EL (cell line): ENCODE measurements at regions not wholly inside any gene's neighbourhood (a gene's known extent, or its start where the extent isn't known, plus 50 kb on each side); places are given as distances from the start of the nearest gene placed in this dataset.

Experiments
- DNase-seq: peaks from one replicate; pipeline ENCODE4 v3.0.0-alpha.2; 2016

DNA sequence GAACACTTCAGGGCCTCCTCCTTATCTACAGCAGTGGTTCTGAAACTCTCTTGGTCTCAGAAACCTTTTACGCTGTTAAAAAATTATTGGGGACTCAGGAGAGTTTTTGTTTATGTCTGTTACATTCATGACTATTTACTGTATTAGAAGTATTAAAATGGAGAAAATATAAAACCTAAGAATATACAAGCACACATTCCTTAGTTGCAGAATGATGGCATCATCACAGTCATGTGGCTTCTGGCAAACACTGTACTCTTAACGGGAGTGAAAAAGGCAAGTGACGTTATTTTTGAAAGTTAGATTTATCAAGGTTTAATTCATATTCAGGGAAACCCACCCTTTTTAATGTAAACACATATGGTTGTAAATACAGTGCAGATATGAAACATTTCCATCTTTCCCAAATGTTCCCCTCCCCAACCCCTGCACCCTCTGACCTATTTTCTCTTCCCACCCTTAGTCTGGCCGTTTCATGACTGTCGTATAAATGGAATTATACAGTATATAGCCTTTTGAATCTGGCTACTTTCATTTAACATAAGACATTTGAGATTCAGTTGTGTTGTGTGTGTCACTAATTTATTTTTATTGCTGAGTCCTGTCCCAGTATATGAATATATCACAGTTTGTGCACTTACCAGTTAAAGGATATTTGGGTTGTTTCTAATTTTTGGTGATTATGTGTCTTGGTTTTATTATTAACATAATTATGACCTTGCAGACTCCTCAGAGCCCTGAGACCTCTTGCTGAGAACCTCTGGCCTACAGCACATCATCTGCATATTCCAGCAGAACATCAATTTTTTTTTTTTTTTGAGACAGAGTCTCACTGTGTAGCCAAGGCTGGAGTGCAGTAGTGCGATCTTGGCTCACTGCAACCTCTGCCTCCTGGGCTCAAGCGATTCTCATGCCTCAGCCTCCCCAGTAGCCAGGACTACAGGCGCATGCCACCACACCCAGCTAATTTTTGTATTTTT lies 457.0 kb downstream of the PCNX1 start:
- DNase-seq, result peak; percentile 56

DNA sequence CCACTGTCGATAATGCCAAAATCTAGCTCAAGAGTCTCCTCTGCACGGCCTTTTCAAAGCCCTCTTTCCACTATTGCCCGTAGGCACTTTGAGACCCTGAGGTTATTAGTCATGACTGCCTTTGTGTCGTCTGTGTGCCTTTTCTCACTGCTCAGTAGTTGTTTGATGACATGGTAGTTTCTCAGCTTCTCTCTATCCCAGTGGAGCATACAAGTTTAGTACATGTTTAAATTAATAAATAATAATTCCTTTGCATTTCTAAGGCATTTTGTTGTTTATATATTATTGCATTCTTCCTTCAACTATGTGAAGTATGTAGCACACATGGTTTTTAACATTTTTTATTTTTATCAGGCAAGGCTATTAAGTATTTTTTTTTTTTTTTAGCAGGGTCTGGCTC lies 458.1 kb downstream of the PCNX1 start:
- DNase-seq, result peak; percentile 74

DNA sequence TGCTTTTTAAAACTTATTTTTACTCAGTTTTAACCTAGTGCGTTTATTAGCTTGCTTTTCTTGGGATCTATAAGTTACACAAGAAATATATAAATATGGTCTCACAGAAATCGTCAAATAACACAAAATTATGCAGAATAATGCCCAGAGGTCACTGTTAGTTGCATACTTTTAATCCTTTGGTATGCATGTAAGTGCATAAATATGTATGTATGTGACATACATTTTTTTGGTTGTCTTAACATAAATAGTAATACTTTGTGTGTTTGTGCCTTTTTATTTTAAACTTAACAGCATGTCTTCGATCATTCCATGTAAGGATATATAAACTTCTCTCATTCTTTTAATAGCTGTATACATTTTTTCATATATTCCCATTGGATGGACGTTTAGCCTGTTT lies 459.6 kb downstream of the PCNX1 start:
- no peak for DNase-seq

DNA sequence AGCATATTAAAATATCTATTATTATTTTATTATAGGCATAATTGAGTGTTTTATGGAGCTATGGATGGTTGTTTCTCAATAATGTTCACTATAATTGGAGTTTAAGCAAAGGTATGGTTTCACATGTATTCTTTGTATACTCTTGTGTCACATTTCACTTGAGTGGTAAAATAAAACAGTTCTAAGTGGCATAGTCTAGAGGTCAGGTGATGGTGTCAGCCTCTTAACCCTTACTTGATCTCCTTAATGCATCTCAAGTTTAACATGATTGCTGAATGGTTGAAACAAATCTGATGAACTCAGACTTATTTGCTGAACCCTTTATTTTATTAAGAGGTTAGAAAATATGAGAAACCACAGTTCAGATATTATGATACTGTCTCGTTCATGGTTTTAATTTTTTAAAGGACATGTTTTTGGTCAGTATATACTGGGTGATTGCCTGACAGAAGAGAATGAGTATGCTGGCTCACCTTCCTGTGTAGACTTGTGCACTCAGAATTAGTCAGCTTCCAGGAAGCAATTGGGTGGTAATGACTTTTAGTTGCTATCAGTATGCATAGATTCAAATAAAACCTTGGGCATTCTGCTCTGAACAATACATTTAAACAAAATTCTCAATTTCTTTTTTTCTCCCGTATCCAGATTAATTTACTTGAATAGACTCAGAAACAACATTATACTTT lies 464.6 kb downstream of the PCNX1 start:
- peak; percentile 64 for DNase-seq

DNA sequence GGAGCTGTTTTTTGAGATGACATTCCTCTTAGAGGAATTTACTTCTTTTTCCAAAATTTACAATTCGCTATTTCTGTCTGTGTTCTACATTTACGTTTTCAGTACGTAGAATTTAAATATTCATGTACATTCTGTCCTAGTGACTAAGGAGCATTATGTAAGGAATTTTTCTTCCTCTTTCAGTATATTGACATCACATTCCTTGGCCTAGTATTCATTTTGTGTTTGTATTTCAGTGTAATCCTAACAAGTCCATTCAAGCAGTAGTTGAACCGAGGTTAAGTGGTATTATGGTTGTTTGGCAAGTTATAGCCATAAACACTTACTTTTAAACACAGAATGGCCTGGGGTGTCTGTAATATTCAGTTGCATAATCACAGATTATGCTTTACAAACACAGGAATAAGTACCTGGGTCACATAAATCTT lies 465.2 kb downstream of the PCNX1 start:
- DNase-seq, result peak; percentile 74

DNA sequence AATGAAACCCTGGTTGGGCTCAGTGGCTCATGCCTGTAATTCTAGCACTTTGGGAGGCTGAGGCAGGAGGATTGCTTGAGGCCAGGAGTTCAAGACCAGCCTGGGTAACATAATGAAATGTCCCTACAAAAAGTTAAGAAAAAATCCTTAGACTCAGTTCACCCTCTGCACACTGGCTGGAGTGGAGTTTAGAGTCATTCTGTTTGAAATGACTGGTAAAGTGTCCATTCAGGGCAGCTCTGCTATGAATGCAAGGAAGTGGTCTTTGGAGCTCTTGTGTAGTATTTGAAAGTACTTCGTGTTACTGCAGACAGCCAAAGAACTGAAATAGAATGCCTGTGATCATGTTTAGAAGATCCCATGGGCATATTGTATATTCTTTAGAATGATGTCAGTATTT lies 466.5 kb downstream of the PCNX1 start:
- DNase-seq, result no peak

DNA sequence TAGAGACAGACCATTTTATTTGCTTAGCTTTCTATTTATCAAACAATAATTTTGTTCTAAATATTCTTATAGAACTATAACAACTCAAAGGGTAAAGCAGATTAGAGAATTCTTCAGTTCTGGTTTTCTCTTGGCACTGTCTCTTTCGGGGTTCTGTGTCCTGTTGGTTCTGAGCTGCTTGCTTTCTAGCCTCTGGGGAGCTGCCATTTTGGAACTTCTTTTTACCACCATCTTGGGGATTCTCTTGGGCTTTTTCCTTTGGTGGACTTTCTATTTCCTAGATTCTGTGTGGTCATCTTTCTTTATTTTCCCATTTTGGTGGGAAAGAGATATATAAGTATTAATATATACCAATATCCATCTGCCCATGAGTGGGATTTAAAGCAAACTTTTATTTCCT lies 467.7 kb downstream of the PCNX1 start:
- DNase-seq, result no peak

DNA sequence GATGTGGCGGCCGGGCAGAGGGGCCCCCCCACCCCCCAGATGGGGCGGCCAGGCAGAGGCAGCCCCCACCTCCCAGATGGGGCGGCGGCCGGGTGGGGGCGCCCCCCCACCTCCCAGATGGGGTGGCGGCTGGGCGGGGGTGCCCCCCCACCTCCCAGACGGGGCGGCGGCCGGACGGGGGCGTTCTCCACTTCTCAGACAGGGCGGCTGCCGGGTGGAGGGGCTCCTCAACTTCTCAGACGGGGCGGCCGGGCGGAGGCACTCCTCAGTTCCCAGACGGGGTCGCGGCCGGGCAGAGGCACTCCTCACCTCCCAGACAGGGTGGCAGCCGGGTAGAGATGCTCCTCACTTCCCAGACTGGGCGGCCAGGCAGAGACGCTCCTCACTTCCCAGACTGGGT lies 469.8 kb downstream of the PCNX1 start:
- no peak for DNase-seq

DNA sequence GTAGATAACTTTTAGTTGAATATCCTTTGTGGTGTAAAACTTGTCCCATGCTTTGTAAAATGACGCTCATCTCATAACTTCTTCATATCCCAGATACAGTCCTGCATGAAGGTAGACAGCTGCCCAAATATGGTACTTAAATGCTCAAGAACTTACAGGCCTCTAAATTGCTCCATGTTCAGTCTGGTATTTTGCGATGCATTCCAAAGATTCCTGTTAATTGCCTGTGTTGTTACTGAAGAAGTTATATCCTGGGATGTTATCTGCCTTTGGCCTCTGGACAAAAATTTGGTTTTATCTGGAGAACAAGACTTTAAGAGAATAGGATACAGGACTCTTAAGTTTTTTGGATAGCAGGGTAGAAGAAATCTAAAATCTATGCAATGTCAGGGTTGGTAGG lies 473.0 kb downstream of the PCNX1 start:
- peak; percentile 90 for DNase-seq

DNA sequence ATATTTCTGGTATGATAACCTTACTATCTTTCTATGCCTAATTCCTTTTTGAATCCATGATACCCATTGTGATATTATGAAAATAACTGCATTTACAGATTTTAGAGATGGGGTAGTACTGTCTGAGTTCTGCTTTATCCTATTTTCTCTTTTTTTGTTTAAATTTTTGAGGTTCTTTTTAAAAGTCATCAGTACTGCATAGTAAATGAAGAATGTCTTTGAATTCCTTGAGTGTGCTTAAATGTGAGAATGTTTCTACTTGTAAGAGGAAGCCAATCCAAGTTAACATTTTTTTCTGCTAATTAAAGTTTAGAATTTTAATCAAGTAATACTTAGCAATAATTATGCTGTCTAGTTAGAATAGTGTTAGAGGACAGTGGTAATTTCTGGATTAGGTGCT lies 474.6 kb downstream of the PCNX1 start:
- no peak for DNase-seq

DNA sequence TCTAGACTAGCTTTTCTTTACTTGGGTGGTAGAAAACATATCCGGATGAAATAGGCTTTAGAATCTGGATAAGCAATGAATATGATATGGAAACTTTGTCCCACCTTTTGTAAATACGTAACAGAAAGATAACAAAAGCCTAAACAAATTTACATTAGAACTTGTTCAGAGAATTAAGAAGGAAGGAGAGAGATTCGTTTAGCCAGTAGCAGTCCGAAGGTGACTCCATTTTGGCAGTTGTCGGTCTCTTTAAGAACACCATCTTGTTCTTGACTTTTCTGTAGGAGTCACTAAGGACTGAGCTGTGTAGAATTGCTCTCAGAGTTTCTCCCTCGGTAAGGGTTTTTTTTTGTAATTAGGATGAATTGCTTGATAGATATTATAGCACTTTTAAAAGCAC lies 475.1 kb downstream of the PCNX1 start:
- no peak for DNase-seq

DNA sequence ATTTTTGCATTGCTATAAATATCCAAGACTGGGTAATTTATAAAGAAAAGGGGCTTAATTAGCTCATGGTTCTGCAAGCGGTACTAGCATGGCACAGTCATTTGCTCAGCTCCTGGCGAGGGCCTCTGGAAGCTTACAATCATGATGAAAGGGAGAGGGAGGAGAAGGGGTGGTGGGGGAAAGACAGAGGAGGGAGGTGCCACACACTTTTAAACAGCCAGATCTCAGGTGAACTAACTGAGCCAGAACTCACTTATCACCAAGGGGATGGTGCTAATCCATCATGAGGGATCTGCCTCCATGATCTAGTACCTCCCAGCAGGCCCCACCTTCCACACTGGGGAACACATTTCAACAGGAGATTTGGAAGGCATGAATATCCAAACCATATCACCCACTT lies 476.3 kb downstream of the PCNX1 start:
- no peak for DNase-seq

DNA sequence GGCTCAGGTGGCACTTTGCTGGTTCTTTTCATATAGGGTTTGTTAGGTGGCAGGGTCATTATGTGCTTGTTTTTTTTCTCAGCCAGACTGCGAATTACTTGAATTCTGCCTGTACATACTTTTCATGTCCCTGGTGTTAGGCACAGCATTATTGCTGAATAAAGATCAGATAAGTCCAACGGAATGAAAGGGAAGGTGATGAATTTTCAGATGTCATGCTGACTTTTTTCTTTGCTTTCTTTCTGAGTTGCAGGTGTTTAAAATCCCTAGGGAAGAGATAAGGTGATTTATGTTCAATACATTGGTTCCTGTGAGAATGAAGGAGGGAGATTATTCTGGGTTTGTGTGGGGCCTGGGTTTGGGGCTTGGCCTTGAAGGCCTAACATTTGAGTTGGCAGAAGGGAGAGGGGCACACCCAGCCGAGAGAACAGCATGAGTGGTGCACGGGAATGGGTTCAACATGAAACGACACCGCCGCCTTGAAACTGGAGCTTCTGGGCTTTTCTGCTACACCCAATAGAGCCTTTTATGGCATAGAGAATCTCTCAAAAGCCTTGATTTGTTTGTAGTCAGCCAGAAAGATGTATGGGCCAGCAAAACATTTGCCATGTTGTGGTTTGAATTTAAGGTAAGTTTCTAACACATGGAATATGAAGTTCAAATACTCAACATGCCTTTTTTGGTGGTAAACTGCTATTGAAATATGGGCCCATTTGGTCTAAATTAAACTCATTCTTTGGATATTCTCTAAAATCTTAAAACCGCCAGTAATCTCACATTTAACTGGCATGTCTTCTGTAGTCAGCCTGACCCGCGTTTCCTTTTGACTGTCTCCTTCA lies 477.0 kb downstream of the PCNX1 start:
- no peak for DNase-seq

DNA sequence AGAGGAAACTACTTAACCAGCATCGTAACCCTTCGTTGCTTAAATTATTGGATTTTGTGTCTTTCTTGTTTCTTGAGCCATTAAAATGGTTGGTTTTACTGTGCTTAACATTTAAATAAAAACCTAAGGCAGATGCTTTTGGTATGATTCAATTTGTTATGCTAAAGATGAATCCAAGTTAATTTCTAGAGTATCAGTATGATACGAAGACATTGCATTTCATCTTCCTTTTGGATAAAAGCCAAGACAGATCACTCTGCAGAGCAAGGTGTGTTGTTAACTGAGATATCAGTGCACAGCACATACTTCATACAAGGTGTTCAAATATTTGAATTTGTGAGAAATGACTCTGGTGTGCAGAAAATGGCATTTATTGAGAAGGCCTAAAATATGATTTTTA lies 480.5 kb downstream of the PCNX1 start:
- DNase-seq, result no peak

DNA sequence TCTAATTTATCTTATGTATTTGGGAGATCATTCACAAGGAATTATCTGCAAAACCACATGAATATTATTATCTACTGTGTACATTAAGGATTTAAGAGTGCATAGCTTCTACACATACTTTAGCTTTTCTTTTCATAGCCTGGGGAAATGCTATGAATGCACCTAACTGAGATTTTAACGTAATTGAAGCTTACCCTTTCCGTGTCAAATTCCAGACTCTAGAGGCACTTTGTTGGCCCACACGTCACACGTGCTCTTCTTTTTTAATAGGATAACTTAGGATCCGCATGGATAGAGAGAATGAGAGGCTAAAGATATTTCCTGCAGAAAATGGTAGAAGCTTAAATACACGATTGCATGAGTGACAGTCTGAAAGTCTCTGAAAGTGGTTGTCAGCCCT lies 481.1 kb downstream of the PCNX1 start:
- no peak for DNase-seq

DNA sequence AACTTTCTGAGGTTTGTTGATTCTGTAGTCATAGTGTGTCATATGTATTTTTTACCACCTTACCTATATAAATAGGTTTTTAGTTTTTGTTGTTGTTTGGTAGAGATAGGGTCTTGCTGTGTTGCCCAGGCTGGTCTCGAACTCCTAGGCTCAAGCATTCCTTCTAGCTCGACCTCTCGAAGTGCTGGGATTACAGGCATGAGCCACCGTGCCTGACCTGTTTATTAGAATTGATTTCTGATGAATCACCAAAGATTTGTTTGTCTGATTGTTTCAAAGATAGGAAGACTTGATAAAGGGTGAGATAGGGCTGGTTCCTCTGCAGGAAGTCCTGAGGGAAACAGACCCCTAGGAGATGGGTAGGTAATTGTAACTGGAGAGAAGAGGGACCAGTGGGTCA lies 481.6 kb downstream of the PCNX1 start:
- DNase-seq, result peak; percentile 46

DNA sequence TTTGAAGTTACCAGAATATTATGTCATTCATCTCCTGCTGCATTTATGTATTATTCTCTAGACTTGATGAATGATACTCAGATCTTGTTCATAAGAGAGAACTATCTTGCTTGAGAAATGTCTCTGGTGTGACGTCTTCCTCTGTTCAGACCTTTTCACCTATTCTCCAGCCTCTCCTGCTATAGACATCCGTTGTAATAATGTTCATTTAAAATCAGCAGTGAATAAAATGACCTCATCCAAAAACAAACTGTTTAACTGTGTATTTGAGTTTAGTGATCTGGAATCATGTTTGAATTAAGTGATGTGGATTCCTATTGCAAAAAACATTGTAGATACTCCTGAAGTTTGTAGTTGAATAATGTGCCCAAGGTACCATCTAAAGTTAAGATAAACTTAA lies 487.1 kb downstream of the PCNX1 start:
- DNase-seq, result no peak

DNA sequence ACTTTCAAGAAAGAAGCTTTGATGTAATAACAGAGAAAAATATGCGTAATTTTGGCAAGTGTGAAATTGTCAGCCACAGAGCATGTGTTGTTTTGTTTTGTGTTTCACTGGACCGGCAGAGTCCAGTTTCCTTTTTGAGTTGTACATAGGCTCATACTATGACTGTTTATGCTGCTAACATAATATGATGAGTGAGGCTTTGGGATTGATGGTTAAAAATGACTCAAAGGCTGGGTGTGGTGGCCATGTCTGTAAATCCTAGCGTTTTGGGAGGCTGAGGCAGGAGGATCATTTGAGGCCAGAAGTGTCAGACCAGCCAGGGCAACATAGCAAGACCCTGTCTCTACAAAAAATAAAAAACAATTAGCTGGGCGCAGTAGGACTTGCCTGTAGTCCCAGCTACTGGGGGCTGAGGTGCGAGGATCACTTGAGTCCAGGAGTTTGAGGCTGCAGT lies 487.9 kb downstream of the PCNX1 start:
- no peak for DNase-seq

DNA sequence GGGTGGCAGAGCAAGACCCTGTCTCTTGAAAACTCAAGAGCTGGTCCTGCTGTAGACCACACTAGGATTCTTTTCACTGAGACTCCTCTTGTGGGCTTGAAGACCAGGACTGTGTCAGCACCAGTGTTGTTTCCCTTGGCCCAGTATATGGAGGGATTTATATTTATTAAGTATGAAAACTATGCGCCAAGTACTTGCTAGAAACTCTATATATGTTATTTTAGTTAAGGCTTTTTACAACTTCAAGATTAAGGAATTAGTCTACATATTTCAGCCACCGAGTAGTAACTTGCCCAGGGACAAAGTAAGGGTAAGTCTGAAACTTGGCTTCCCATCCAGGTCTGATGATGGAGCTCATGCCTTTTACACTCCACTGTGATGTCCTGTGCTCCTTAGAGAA lies 488.4 kb downstream of the PCNX1 start:
- no peak for DNase-seq

DNA sequence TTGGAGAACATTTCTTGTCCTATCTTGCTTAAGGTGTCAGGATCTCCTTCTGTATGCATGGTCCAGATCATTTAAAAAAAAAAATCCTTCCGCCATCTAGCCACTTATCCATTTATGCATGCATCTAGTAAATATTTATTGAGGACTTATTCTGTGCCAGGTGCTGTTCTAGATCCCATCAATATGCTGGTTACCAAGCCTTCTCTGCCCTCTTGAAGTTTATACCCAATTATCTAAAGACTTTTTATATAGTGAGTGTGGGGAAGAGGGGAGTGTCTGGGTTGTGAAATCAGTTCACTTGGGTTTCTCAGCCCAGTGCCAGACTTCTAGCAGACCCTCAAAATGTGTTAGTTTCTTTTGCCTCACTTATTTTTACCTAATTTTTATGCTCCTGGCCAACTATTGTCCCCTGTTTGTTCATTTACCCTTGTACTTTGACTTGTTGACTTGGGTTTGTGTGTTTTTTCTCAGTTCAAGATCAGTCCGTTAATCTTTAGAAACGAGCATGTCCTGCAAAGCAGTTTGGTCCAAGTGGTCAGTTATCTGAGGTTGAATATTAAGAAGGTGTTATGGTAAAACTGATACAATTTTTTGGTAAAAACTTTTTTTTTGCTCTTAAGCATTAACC lies 488.9 kb downstream of the PCNX1 start:
- no peak for DNase-seq

DNA sequence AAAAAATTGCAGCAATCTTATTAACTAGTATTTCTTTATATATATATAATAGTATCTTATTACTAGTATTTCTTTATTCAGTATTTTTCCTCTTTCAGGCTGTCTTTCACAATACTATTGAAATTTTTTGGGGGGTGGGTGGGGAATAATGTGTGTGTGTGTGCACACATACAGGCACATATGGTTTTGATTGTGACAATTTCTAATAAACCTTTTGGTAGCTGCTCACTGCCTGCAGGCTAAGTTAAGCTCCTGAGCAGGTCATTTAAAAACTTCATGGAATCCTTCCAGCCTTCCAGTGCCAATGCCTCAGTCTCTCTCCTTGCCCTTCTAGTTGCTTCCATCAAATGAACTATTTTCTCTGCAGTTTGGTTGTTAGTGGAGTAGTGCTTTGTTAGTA lies 490.1 kb downstream of the PCNX1 start:
- DNase-seq, result peak; percentile 19

DNA sequence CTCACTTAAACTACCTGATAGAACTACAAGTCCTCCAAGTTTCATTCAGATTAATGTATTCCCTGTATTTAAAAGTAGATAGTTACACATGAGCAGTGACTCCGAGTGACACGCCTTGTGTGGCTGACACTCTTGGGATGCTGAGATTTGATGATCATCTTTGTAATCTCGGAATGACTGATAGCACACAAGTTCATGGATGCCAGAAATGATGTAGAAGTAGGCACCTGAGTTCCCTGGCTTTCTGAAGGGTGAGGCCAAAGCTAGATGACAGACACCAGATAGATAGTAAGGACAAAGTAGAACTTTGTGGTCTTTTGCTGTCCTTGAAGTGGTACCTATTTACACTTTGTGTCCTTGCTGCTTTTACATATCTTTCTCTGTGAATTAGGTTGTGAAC lies 491.2 kb downstream of the PCNX1 start:
- no peak for DNase-seq

DNA sequence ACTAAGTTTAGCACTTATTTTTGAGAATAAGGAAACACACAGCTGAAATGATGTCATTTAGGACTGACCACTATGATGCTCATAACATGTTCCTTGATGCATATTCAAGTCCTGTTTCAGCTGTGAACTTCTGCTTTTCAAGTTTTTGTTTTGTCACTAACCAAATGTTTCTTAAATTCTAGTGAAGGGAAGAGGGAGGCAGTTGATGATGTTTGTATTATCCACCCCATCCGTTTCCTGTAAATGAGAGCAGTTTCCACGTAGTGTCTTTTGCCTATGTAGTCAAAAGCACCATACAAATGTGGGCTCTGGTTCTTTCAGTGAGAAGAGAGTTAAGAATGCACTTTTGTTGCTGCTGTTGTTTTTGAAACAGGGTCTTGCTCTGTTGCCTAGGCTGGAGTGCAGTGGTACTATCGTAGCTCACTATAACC lies 491.8 kb downstream of the PCNX1 start:
- DNase-seq, result no peak
